HEK293T (cell line): ENCODE measurements at regions not wholly inside any gene's neighbourhood (a gene's known extent, or its start where the extent isn't known, plus 50 kb on each side); places are given as distances from the start of the nearest gene placed in this dataset.

Source experiments
- ARNT ChIP-seq: fragments of 450-650 bp; IDR thresholded peaks from 2 replicates; pipeline ENCODE4 v1.6.1; 2017; ENCODE audit warnings: mild to moderate bottlenecking
- CTBP1 ChIP-seq: fragments of 450-650 bp; IDR thresholded peaks from 2 replicates; pipeline ENCODE4 v1.6.1; 2016; ENCODE audit warnings: borderline replicate concordance
- FOXA1 ChIP-seq: fragments of 450-650 bp; IDR thresholded peaks from 2 replicates; pipeline ENCODE4 v1.6.1; 2016; ENCODE audit warnings: mild to moderate bottlenecking
- FOXK2 ChIP-seq: fragments of 450-650 bp; IDR thresholded peaks from 2 replicates; pipeline ENCODE4 v1.6.1; 2016; ENCODE audit warnings: mild to moderate bottlenecking
- L3MBTL2 ChIP-seq: fragments of 450-650 bp; conservative IDR thresholded peaks from 2 replicates; pipeline ENCODE4 v1.6.1; 2016; ENCODE audit warnings: mild to moderate bottlenecking
- PKNOX1 ChIP-seq: fragments of 450-650 bp; IDR thresholded peaks from 2 replicates; pipeline ENCODE4 v1.6.1; 2016
- SP1 ChIP-seq: fragments of 450-650 bp; IDR thresholded peaks from 2 replicates; pipeline ENCODE4 v1.6.1; 2017

GRCh38 chr10:21452203-21452602 lies 73.3 kb downstream of the SKIDA1 start:
- no peak for TF ChIP-seq SP1
- no peak for TF ChIP-seq L3MBTL2
- TF ChIP-seq FOXK2, result no peak
- no peak for TF ChIP-seq ARNT
- TF ChIP-seq CTBP1, result no peak
- no peak for TF ChIP-seq PKNOX1
- TF ChIP-seq FOXA1, result no peak
